ENCODE measurements at regions not wholly inside any gene's neighbourhood (a gene's known extent, or its start where the extent isn't known, plus 50 kb on each side); places are given as distances from the start of the nearest gene placed in this dataset.

GRCh38 chr1:182139496-182139895 is 78.0 kb upstream of the ZNF648 start:
- H3K27ac ChIP-seq, result no peak overlapping the region
- peaks cover 0 to 9% (median 0%) of the 10 kb centered on the region in 4 donors for H3K4me1 ChIP-seq
- H3K36me3 ChIP-seq, result no peaks in the 10 kb centered on the region
- H3K4me3 ChIP-seq, result no peak overlapping the region
- peaks cover 0 to 1% (median 0%) of the 10 kb centered on the region in 4 donors for H3K9me3 ChIP-seq
- no peaks in the 10 kb centered on the region for H3K27me3 ChIP-seq
- TF ChIP-seq POLR2A (IDR thresholded peaks at IDR 0.05) (no peak), CTCF (IDR thresholded peaks at IDR 0.05) (no peak)
- DNase-seq, result no peak

- Histone ChIP-seq H3K4me3 (no peak overlapping the region), H3K4me1 (no peaks in the 10 kb centered on the region), H3K36me3 (no peaks in the 10 kb centered on the region), H3K27ac (no peak overlapping the region), H3K9me3 (peaks cover 0 to 6% (median 1%) of the 10 kb centered on the region in 4 donors), H3K27me3 (no peaks in the 10 kb centered on the region)
- DNase-seq, result no peak
- TF ChIP-seq POLR2A (IDR thresholded peaks at IDR 0.05) (no peak), CTCF (IDR thresholded peaks at IDR 0.05) (no peak)
Observed at GRCh38 chr1:182137546-182137945, 76.0 kb upstream of the ZNF648 start.

GRCh38 chr1:182135946-182136345 is 74.4 kb upstream of the ZNF648 start:
- Histone ChIP-seq H3K27me3 (no peaks in the 10 kb centered on the region), H3K4me3 (no peak overlapping the region), H3K36me3 (no peaks in the 10 kb centered on the region), H3K9me3 (peaks cover 0 to 6% (median 1%) of the 10 kb centered on the region in 4 donors), H3K4me1 (no peaks in the 10 kb centered on the region), H3K27ac (no peak overlapping the region)
- TF ChIP-seq POLR2A (IDR thresholded peaks at IDR 0.05) (no peak), CTCF (IDR thresholded peaks at IDR 0.05) (no peak)
- DNase-seq, result no peak

DNA sequence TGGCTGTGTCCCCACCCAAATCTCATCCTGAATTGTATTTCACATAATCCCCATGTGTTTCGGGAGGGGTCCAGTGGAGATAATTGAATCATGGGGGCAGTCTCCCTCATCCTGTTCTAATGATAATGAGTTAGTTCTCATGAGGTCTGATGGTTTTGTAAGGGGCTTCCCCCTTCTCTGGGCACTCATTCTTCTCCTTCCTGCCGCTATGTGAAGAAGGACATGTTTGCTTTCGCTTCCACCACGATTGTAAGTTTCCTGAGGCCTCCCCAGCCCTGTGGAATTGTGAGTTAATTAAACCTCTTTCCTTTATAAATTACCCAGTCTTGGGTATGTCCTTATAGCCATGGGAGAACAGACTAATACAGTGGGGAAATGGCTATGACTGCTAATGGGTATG is 72.7 kb upstream of the ZNF648 start:
- Histone ChIP-seq H3K27ac (no peak overlapping the region), H3K4me3 (no peak overlapping the region), H3K9me3 (peaks cover 0 to 6% (median 1%) of the 10 kb centered on the region in 4 donors), H3K4me1 (no peaks in the 10 kb centered on the region), H3K27me3 (no peaks in the 10 kb centered on the region), H3K36me3 (no peaks in the 10 kb centered on the region)
- TF ChIP-seq POLR2A (IDR thresholded peaks at IDR 0.05) (no peak), CTCF (IDR thresholded peaks at IDR 0.05) (no peak)
- DNase-seq, result no peak

GRCh38 chr1:182133181-182133580 is 71.7 kb upstream of the ZNF648 start:
- no peak for DNase-seq
- Histone ChIP-seq H3K27me3 (no peaks in the 10 kb centered on the region), H3K4me3 (no peak overlapping the region), H3K4me1 (no peaks in the 10 kb centered on the region), H3K9me3 (peaks cover 0 to 6% (median 1%) of the 10 kb centered on the region in 4 donors), H3K36me3 (no peaks in the 10 kb centered on the region), H3K27ac (no peak overlapping the region)
- TF ChIP-seq POLR2A (IDR thresholded peaks at IDR 0.05), result no peak
- no peak for TF ChIP-seq CTCF (IDR thresholded peaks at IDR 0.05)

GRCh38 chr1:182129398-182129797 is 67.9 kb upstream of the ZNF648 start:
- TF ChIP-seq CTCF (IDR thresholded peaks at IDR 0.05) (no peak), POLR2A (IDR thresholded peaks at IDR 0.05) (no peak)
- no peak overlapping the region for H3K4me3 ChIP-seq
- H3K36me3 ChIP-seq, result no peaks in the 10 kb centered on the region
- no peak overlapping the region for H3K27ac ChIP-seq
- DNase-seq, result no peak
- peaks cover 0 to 4% (median 1%) of the 10 kb centered on the region in 4 donors for H3K9me3 ChIP-seq
- no peaks in the 10 kb centered on the region for H3K27me3 ChIP-seq
- no peaks in the 10 kb centered on the region for H3K4me1 ChIP-seq

All from Peyer's patch (tissue), 4 donors.